NK-92 treated with Interleukin-12 subunit alpha and Interleukin-12 subunit beta, amount 100 ng/mL, for 24 hours (cell line): ENCODE measurements at regions not wholly inside any gene's neighbourhood (a gene's known extent, or its start where the extent isn't known, plus 50 kb on each side); places are given as distances from the start of the nearest gene placed in this dataset.
"Not testable (repeated sequence)": the region's sequence is repeated elsewhere in the genome, so short reads cannot be mapped to it uniquely, and the experiment has no call there.

Experiments used
- DNase-seq: peaks from one replicate; lab custom pipeline; 2025; lab: John Stamatoyannopoulos, UW

DNA sequence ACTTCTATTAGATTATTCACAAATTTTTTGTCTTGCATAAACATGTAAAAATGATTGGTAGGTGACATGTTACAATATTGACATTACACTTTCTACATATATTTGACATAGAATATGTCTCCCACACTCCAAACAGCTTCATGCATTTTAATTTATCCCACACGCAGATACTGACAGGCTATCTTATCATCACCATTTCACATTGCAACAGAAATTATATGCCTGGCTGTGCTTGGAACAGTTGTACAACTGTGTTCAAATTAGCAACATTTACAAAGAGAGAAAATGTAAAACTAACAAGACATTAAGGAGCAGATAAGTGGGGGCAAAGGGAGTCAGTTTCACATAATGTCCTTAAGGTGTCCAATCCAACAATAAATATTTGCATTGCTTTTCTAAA is 1208.5 kb downstream of the NSUN3 start:
- no peak for DNase-seq

GRCh38 chr3:95272166-95272565 is 1209.3 kb downstream of the NSUN3 start:
- DNase-seq: no peak

GRCh38 chr3:95272781-95273180 is 1209.9 kb downstream of the NSUN3 start:
- no peak for DNase-seq

DNA sequence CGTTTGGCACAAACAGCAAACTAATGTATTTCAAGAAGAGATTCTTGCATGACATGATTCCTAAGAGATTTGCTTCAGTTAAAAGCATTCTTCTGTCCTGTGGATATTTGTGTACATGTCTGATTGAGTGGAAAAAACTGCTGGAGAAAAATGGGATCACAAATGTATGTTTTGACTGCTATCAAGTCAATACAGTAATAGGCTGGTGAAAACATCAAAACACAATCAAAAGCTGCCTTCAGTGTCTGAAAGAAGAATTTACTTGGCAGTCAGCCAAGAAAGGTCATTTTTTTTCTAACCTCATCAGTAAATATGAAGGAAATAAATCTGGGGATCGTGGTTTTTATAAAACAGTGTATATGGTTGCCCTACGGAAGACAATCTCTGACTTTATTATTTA is 1214.8 kb downstream of the NSUN3 start:
- DNase-seq: no peak

DNA sequence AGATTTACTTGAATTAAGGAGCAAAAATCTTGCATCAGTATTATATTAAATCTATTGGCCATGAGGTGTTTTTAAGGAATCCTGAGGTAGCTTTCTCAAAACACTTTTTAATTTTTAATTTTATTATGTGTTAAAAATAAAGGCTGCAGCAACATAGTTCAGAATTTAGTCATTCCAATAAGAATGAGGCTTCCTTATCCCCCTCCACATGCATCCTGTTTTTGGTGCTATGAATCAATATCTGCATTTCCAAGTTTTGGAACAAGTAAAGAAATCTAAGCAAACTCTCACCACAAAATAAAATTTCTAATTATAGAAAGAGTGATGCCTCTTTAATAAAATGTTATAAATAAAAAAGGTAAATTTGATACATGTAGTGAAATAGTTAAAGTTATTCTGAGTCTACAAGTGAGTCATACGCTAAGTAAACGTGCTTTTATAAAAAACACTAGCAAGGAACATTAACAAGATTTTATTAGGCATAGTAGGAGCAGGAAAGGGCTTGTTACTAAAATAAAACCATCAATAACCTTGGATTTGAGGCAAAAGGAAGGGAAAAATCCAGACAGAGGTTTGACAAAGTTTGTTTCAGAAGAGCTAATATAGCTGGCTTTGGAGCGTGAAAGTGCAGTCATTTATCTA is 1218.0 kb downstream of the NSUN3 start:
- no peak for DNase-seq

- DNase-seq: no peak
These were observed 1226.4 kb downstream of the NSUN3 start for GRCh38 chr3:95289295-95289694.

DNA sequence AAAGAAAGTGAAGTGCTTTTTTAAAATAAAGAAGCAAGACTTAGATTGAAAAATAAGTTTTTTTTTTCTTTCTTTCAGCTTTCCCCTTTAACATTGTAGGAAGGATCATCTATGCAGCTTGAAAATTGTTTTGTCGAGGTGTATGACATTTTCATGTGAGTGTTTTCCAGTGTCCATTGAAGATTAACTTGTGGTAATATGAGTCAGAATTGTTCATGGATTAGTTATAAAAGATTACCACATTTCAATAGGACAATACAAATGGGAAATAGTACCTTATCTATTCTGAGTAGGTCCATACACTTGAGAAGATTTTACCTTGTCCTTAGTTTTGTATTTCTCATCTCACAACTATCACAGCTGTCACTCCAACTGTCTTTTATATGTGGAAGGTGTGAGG is 1234.7 kb downstream of the NSUN3 start:
- no peak for DNase-seq

GRCh38 chr3:95302044-95302443 is 1239.2 kb downstream of the NSUN3 start:
- no peak for DNase-seq

GRCh38 chr3:95310560-95310959 is 1247.7 kb downstream of the NSUN3 start:
- no peak for DNase-seq

- DNase-seq: no peak
These were observed 1248.4 kb downstream of the NSUN3 start for GRCh38 chr3:95311272-95311671.

GRCh38 chr3:95312650-95313049 is 1249.8 kb downstream of the NSUN3 start:
- no peak for DNase-seq

DNA sequence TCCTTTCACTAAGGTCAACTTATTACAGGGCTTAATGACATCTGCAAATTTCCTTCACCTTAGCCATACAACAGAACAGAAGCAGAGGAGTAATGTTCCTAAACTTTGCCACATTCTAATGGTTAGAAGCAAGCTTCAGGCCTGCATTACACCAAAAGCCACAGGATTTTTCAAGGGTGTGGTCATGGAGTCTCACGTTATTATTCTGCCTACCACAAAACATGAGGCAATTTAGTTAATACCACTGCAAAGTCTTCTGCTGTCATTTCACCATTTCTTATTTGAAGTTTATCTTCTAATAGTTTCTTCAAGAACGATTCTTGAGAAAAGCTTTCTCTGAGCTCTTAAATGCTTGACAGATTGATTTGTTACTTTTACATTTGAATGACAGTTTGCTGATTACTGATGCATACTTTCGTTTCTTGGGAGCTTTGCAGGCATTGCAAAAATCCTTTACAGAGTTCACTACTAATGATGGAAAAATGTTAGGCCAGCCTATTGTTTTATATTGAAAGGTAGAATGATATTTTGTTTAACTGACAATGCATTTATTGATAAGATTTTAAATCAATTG is 1257.1 kb downstream of the NSUN3 start:
- no peak for DNase-seq

DNA sequence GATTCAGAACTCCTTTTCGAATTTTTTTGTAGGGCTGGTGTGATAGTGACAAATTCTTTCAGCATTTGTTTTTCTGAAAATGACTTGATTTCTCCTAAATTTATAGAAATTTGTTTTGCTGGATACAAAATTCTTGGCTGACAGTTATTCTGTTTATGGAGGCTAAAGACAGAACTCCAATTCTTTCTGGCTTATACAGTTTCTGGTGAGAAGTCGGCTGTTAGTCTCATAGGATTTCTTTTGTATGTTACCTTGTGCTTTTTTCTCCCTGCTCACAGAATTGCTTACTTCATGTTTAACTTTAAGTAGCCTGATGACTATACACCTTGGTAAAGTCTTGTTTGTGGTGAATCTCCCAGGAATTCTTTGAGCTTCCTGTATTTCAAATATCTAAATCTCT is 1264.6 kb downstream of the NSUN3 start:
- DNase-seq: no peak

GRCh38 chr3:95333826-95334225 is 1271.0 kb downstream of the NSUN3 start:
- DNase-seq: no peak

GRCh38 chr3:95334461-95334860 is 1271.6 kb downstream of the NSUN3 start:
- no peak for DNase-seq

DNA sequence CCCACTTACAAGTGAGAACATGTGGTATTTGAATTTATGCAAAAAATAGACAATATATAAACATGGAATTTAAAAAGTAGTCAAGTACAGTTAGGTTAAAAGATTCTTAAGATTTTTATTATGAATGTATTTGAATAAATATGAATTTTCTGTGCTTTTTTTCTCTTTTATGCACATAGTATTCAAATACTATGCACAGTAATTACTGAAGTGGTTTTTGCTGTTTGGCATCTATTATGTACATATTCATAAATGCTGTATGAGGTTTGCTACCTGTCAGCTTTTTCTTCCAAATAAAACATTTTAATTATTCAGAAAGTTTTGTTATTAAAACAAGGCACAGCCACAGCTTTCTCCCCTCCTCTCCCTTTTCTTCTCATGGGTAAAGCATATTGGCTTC is 1272.7 kb downstream of the NSUN3 start:
- no peak for DNase-seq

DNA sequence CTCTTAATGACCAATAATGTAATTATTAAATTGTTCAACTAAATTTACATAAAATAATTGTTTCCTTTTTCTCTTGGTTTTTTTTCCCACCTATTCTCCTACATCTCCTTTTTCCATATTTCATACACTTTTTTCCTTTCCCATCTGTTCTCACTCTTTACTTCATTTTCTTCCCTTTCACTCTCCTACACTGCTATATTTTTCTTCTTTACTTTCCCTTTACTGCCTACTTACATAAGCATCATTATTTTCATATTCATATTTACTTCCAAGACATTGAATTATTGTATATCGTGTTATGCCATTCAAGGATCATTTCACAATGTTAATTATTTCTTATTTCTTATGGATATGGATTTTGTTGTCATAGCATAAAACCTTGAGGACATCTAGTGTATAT is 1275.6 kb downstream of the NSUN3 start:
- no peak for DNase-seq

GRCh38 chr3:95341314-95341713 is 1278.5 kb downstream of the NSUN3 start:
- no peak for DNase-seq

DNA sequence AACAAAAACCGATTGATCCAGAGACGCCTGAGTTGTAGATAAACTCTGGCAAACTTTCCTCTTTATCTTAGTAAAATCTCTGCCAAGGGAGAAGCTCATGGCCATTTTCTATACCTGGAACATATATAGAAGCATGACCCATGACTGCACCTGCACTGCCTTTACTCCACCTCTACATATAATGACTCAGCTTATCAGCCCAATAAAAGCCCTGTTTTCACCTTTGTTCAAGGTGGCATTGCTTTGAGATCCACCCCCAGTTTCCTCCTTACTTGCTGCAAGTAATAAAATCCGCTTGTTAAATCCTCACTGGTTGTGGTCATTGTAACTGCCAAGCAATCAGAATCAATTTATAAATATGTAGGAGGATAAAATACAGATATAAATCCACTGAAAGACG is 1280.4 kb downstream of the NSUN3 start:
- DNase-seq: no peak

- no peak for DNase-seq
These were observed 1280.9 kb downstream of the NSUN3 start for GRCh38 chr3:95343767-95344166.

DNA sequence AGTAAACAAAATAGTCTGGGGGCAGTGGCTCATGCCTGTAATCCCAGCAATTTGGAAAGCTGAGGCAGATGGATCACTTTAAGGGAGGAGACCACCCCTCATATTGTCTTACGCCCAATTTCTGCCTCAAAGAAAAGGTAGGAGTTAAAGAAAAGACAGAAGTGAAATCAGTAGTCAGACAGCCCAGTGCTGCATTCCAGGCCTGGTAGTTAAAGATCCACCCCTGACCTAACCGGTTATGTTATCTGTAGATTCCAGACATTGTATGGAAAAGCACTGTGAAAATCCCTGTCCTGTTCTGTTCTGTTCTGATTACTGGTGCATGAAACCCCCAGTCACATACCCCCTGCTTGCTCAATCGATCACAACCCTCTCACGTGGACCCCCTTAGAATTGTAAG is 1285.1 kb downstream of the NSUN3 start:
- not testable (repeated sequence) for DNase-seq

DNA sequence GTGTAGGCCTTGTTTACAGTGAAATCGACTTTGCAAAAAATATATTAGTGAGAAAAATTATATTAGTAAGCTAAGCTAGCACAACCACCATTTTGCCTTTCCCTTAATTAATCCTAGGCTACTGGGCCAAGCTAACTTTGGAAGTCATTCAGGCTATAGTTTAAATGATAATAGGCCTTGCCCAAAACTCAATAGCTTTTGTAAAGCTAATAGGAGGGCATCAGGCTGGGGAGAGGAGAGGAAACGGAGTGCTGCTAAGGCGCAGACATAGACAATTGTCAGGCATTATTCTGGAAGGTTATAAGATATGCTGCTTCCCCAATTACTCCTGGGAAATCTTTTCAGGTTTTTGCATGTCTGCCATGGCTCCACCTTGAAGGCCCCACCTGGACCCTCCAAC is 1286.0 kb downstream of the NSUN3 start:
- no peak for DNase-seq

- DNase-seq: no peak
These were observed 1287.2 kb downstream of the NSUN3 start for GRCh38 chr3:95350049-95350448.

- no peak for DNase-seq
These were observed 1288.3 kb downstream of the NSUN3 start for GRCh38 chr3:95351158-95351557.
